HG03342 (cell line): ENCODE measurements at regions not wholly inside any gene's neighbourhood (a gene's known extent, or its start where the extent isn't known, plus 50 kb on each side); places are given as distances from the start of the nearest gene placed in this dataset.

Experiments
- ATAC-seq: cut with Tn5 transposase; IDR thresholded peaks from one replicate; pipeline ENCODE4 v1.9.1; 2021; ENCODE audit warnings: mild to moderate bottlenecking, moderate library complexity; ENCODE audit not compliant: unreplicated experiment

- no peak for ATAC-seq
Measured at GRCh38 chr6:153662982-153663381, 376.1 kb upstream of the OPRM1 start.

GRCh38 chr6:153645326-153645725 lies 393.7 kb upstream of the OPRM1 start:
- no peak for ATAC-seq

- no peak for ATAC-seq
Measured at GRCh38 chr6:153644000-153644399, 395.0 kb upstream of the OPRM1 start.

GRCh38 chr6:153634416-153634815 lies 404.6 kb upstream of the OPRM1 start:
- ATAC-seq = no peak

GRCh38 chr6:153625089-153625488 lies 414.0 kb upstream of the OPRM1 start:
- ATAC-seq = no peak

- ATAC-seq = no peak
Measured at GRCh38 chr6:153624528-153624927, 414.5 kb upstream of the OPRM1 start.

- no peak for ATAC-seq
Measured at GRCh38 chr6:153623496-153623895, 415.5 kb upstream of the OPRM1 start.

- ATAC-seq = no peak
Measured at GRCh38 chr6:153621491-153621890, 417.5 kb upstream of the OPRM1 start.

GRCh38 chr6:153621070-153621469 lies 418.0 kb upstream of the OPRM1 start:
- ATAC-seq = no peak

GRCh38 chr6:153618371-153619322 lies 420.4 kb upstream of the OPRM1 start:
- ATAC-seq = no peak

- no peak for ATAC-seq
Measured at GRCh38 chr6:153616506-153616905, 422.5 kb upstream of the OPRM1 start.

GRCh38 chr6:153613719-153614455 lies 425.2 kb upstream of the OPRM1 start:
- ATAC-seq = no peak

- ATAC-seq = no peak
Measured at GRCh38 chr6:153602401-153602800, 436.6 kb upstream of the OPRM1 start.

- ATAC-seq = no peak
Measured at GRCh38 chr6:153599901-153600300, 439.1 kb upstream of the OPRM1 start.

- ATAC-seq = no peak
Measured at GRCh38 chr6:153595903-153596302, 443.1 kb upstream of the OPRM1 start.

GRCh38 chr6:153594871-153595270 lies 444.2 kb upstream of the OPRM1 start:
- no peak for ATAC-seq

GRCh38 chr6:153591159-153591558 lies 447.9 kb upstream of the OPRM1 start:
- no peak for ATAC-seq

- no peak for ATAC-seq
Measured at GRCh38 chr6:153590411-153590810, 448.6 kb upstream of the OPRM1 start.

GRCh38 chr6:153588330-153588729 lies 450.7 kb upstream of the OPRM1 start:
- no peak for ATAC-seq

- ATAC-seq = no peak
Measured at GRCh38 chr6:153583685-153584084, 452.6 kb upstream of the RGS17 start.

GRCh38 chr6:153580776-153581175 lies 449.7 kb upstream of the RGS17 start:
- no peak for ATAC-seq

- no peak for ATAC-seq
Measured at GRCh38 chr6:153575528-153575927, 444.4 kb upstream of the RGS17 start.
